ENCODE measurements at regions not wholly inside any gene's neighbourhood (a gene's known extent, or its start where the extent isn't known, plus 50 kb on each side); places are given as distances from the start of the nearest gene placed in this dataset.

DNA sequence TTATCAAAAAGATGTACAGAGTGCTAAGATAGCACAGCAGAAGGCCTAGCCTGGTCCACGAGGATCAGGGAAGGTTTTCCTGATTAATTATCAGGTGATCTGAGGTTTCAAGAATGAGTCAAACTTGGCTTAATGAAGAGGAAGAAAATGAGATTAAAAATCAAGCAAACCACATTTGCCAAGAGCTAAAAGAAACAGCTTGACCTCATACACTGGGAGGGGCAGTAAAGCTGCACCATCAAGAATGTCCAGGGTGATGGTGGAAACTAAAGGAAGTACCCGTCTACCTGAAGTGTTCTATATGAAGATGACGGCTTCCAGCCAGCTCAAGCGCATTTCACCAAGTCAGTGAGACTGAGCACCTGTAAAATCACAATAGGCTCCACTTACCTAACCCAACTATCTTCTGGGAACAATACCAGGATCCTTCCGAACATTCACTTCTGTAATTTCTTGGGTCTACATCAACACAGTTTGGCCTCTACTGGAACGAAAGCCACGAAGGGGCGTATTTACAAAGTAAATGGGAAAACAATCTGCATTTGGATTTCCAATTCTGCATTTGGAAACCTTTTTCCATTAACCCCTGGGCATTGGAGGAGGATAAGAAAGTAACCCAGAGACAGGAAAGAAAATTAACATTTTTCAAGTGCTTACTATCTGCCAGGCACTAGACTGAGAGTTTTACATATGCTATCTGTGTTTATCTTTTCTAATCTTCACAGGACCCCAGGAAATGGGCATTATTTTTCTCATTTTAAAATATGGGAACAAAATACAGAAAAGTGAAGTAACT, 114.0 kb upstream of the DCLK2 start:
- H3K4me1 Mint-ChIP-seq, result no peaks in the 10 kb centered on the region
- H3K27ac Mint-ChIP-seq, result no peak overlapping the region
- H3K4me3 Mint-ChIP-seq, result no peak overlapping the region
- TF ChIP-seq, protein P1, sequence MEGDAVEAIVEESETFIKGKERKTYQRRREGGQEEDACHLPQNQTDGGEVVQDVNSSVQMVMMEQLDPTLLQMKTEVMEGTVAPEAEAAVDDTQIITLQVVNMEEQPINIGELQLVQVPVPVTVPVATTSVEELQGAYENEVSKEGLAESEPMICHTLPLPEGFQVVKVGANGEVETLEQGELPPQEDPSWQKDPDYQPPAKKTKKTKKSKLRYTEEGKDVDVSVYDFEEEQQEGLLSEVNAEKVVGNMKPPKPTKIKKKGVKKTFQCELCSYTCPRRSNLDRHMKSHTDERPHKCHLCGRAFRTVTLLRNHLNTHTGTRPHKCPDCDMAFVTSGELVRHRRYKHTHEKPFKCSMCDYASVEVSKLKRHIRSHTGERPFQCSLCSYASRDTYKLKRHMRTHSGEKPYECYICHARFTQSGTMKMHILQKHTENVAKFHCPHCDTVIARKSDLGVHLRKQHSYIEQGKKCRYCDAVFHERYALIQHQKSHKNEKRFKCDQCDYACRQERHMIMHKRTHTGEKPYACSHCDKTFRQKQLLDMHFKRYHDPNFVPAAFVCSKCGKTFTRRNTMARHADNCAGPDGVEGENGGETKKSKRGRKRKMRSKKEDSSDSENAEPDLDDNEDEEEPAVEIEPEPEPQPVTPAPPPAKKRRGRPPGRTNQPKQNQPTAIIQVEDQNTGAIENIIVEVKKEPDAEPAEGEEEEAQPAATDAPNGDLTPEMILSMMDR (IDR thresholded peaks at IDR 0.05; ENCODE audit: unreplicated experiment in 3 of 3), result no peak
- no peaks in the 10 kb centered on the region for H3K9me3 Mint-ChIP-seq
- no peaks in the 10 kb centered on the region for H3K36me3 Mint-ChIP-seq (ENCODE audit: low read depth)
- H3K27me3 Mint-ChIP-seq (ENCODE audit: low read depth), result no peaks in the 10 kb centered on the region

- Mint-ChIP-seq H3K36me3 (ENCODE audit: low read depth) (no peaks in the 10 kb centered on the region), H3K27me3 (ENCODE audit: low read depth) (no peaks in the 10 kb centered on the region), H3K27ac (no peak overlapping the region), H3K4me1 (no peaks in the 10 kb centered on the region), H3K9me3 (no peaks in the 10 kb centered on the region), H3K4me3 (no peak overlapping the region)
- TF ChIP-seq, protein P1 (IDR thresholded peaks at IDR 0.05; ENCODE audit: unreplicated experiment in 3 of 3), result no peak
Observed at GRCh38 chr4:149965206-149965605, 113.0 kb upstream of the DCLK2 start.

- no peaks in the 10 kb centered on the region for H3K27me3 Mint-ChIP-seq (ENCODE audit: low read depth)
- H3K4me3 Mint-ChIP-seq, result no peak overlapping the region
- H3K9me3 Mint-ChIP-seq, result peaks cover 3% of the 10 kb centered on the region
- H3K4me1 Mint-ChIP-seq, result no peaks in the 10 kb centered on the region
- H3K36me3 Mint-ChIP-seq (ENCODE audit: low read depth), result no peaks in the 10 kb centered on the region
- TF ChIP-seq, protein P1 (IDR thresholded peaks at IDR 0.05; ENCODE audit: unreplicated experiment in 3 of 3), result no peak
- no peak overlapping the region for H3K27ac Mint-ChIP-seq
Observed at GRCh38 chr4:149972407-149972806, 105.8 kb upstream of the DCLK2 start.

- H3K36me3 Mint-ChIP-seq (ENCODE audit: low read depth), result no peaks in the 10 kb centered on the region
- no peak overlapping the region for H3K4me3 Mint-ChIP-seq
- TF ChIP-seq, protein P1 (IDR thresholded peaks at IDR 0.05; ENCODE audit: unreplicated experiment in 3 of 3), result no peak
- H3K27me3 Mint-ChIP-seq (ENCODE audit: low read depth), result no peaks in the 10 kb centered on the region
- no peaks in the 10 kb centered on the region for H3K4me1 Mint-ChIP-seq
- H3K27ac Mint-ChIP-seq, result no peak overlapping the region
- peaks cover 3% of the 10 kb centered on the region for H3K9me3 Mint-ChIP-seq
Observed at GRCh38 chr4:149973181-149973580, 105.1 kb upstream of the DCLK2 start.

DNA sequence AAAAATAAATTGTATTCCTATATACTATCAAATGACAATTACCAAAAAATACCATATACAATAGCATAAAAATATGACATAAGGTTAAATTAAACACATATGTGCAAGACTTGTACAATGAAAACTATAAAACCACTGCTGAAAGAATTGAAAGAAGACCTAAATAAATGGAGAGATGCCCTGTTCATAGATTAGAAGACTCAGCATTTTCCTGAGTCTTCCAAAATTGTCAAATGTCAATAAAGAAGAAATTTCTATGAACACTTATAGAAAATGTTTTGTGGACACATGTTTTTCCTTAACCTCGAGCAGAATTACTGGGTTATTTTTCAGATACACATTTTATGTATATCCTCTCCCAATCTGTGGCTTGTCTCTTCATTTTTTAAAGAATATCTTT, 103.1 kb upstream of the DCLK2 start:
- Mint-ChIP-seq H3K27me3 (ENCODE audit: low read depth) (no peaks in the 10 kb centered on the region), H3K9me3 (peaks cover 3% of the 10 kb centered on the region), H3K4me3 (no peak overlapping the region), H3K36me3 (ENCODE audit: low read depth) (no peaks in the 10 kb centered on the region), H3K4me1 (peaks cover 7% of the 10 kb centered on the region), H3K27ac (no peak overlapping the region)
- TF ChIP-seq, protein P1 (IDR thresholded peaks at IDR 0.05; ENCODE audit: unreplicated experiment in 3 of 3), result no peak

GRCh38 chr4:149980121-149980682, 98.0 kb upstream of the DCLK2 start:
- peaks cover 3% of the 10 kb centered on the region for H3K9me3 Mint-ChIP-seq
- no peak overlapping the region for H3K4me3 Mint-ChIP-seq
- H3K27ac Mint-ChIP-seq, result peak overlapping the region; percentile 15 to 57 (median 44)
- H3K36me3 Mint-ChIP-seq (ENCODE audit: low read depth), result no peaks in the 10 kb centered on the region
- peaks cover 23% of the 10 kb centered on the region for H3K4me1 Mint-ChIP-seq
- TF ChIP-seq, protein P1 (IDR thresholded peaks at IDR 0.05; ENCODE audit: unreplicated experiment in 3 of 3), result no peak
- no peaks in the 10 kb centered on the region for H3K27me3 Mint-ChIP-seq (ENCODE audit: low read depth)

Measured in nephron (organoid).